ENCODE measurements at regions not wholly inside any gene's neighbourhood (a gene's known extent, or its start where the extent isn't known, plus 50 kb on each side); places are given as distances from the start of the nearest gene placed in this dataset.

DNA sequence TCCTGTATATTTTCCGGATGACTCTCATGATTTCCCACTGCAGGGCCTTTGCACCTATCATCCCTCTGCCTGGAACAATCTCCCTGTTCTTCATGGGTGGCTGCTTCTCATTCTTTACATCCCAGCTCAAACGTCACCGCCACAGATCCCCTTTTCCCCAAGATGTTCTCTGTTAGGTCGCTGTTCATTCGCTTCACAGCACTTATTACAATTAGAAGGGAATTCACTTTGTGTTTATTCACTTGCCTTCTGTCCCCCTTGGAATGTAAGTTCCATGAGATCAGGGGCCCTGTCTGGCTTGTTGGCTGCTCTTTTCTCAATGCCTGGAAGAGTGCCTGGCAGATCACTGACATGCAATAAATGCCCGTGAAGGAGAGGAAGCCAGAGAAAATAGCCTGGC, 106.7 kb downstream of the FOXI3 start:
- no peak for FAIRE-seq
- H2BK15ac ChIP-seq (ENCODE audit: low read length) = no peak overlapping the region
- H3K27me3 ChIP-seq (replicated peaks in 1 of 4; ENCODE audit: control insufficient read depth in 3 of 4, extremely low read depth in 1 of 4, insufficient read depth in 3 of 4, low read length in 3 of 4) = peaks cover 0 to 10% (median 2%) of the 10 kb centered on the region in 4 experiments; a peak in 2 of 7 replicates
- no peak overlapping the region for H3K4me3 ChIP-seq (ENCODE audit: extremely low read depth in 1 of 4, insufficient read depth in 2 of 4, low read depth in 3 of 4, low read length in 4 of 4)
- no peak overlapping the region for H2BK20ac ChIP-seq (ENCODE audit: low read length)
- H2AK5ac ChIP-seq (ENCODE audit: low read depth, low read length) = no peak overlapping the region
- H4K20me1 ChIP-seq (replicated peaks in 1 of 2; ENCODE audit: control insufficient read depth in 1 of 2, insufficient read depth in 2 of 2, low read length in 2 of 2) = no peaks in the 10 kb centered on the region
- H2AFZ ChIP-seq (ENCODE audit: low read length) = no peak overlapping the region
- no peaks in the 10 kb centered on the region for H3K79me1 ChIP-seq (ENCODE audit: low read depth, low read length)
- TF ChIP-seq CBX8 (IDR thresholded peaks at IDR 0.05; ENCODE audit: borderline replicate concordance, low read depth, low read length) = no peak
- no peak for TF ChIP-seq EGR1 (IDR thresholded peaks at IDR 0.05; ENCODE audit: borderline replicate concordance, low read depth, low read length)
- no peak for TF ChIP-seq TEAD4 (IDR thresholded peaks at IDR 0.05; ENCODE audit: low read depth, low read length)
- TF ChIP-seq FOSL1 (IDR thresholded peaks at IDR 0.05; ENCODE audit: insufficient read depth, low read depth, low read length) = no peak
- TF ChIP-seq TBP (IDR thresholded peaks at IDR 0.05; ENCODE audit: low read depth, low read length) = no peak
- no peak for TF ChIP-seq HDAC2 (IDR thresholded peaks at IDR 0.05; ENCODE audit: borderline replicate concordance in 1 of 2, low read depth in 2 of 2, low read length in 2 of 2)
- no peak for TF ChIP-seq SP1 (IDR thresholded peaks at IDR 0.05; ENCODE audit: low read depth, low read length)
- ChIA-PET POLR2A (ENCODE audit: partially characterized antibody) (no interaction called here), CTCF (ENCODE audit: partially characterized antibody) (interaction anchor here (1.3 to 1.5 kb wide), 2 partner anchors 14 to 155 kb away, joined by 5 to 6 read pairs; no protein-coding TSS in a partner anchor)
- no peak for DNase-seq (ENCODE audit: low read depth in 1 of 2, low spot score in 2 of 2)
- no peak overlapping the region for H3K14ac ChIP-seq (ENCODE audit: insufficient read length)
- no peak overlapping the region for H3K27ac ChIP-seq (ENCODE audit: low read depth, low read length)
- no peak overlapping the region for H3K18ac ChIP-seq (ENCODE audit: extremely low read depth, low read length)
- H3K23me2 ChIP-seq (ENCODE audit: low read depth, low read length) = no peaks in the 10 kb centered on the region; the same call in 1 of the 2 replicates
- no peak overlapping the region for H4K8ac ChIP-seq (ENCODE audit: extremely low read depth, insufficient read depth, low read length)
- H3K56ac ChIP-seq (replicated peaks; ENCODE audit: insufficient read length, low read depth, low read length) = no peak overlapping the region
- H3K4me2 ChIP-seq (ENCODE audit: insufficient read depth in 1 of 2, low read depth in 2 of 2, low read length in 2 of 2) = no peak overlapping the region
- WGBS, 2 experiments (ENCODE audit: extremely low coverage in 1 of 2, insufficient coverage in 1 of 2, insufficient read length in 1 of 2, insufficient replicate concordance in 2 of 2, low coverage in 1 of 2, low lambda C conversion rate in 2 of 2, missing lambda C conversion rate in 1 of 2) = 86% methylated on average over 6 of the region's 6 CpGs; no CpG with 5 or more reads in 1 of the 2 experiments
- H4K5ac ChIP-seq (ENCODE audit: insufficient read length, low read depth, low read length) = no peak overlapping the region
- H3K9me3 ChIP-seq (ENCODE audit: insufficient read depth in 2 of 2, low read depth in 1 of 2, low read length in 1 of 2) = peaks cover 0 to 3% of the 10 kb centered on the region in 2 experiments; a peak in 2 of 4 replicates
- H3K23ac ChIP-seq (ENCODE audit: insufficient read length) = no peak overlapping the region
- H2BK120ac ChIP-seq (replicated peaks; ENCODE audit: low read depth, low read length) = no peak overlapping the region
- no peaks in the 10 kb centered on the region for H3K36me3 ChIP-seq (ENCODE audit: control insufficient read depth in 2 of 4, insufficient read depth in 4 of 4, low read length in 3 of 4)
- H3K79me2 ChIP-seq (ENCODE audit: control insufficient read depth in 1 of 2, insufficient read depth in 2 of 2, low read length in 2 of 2) = no peaks in the 10 kb centered on the region
- no peak overlapping the region for H4K91ac ChIP-seq (replicated peaks; ENCODE audit: insufficient read length, low read length)
- H3K4ac ChIP-seq (replicated peaks; ENCODE audit: insufficient read length, low read depth, low read length) = no peak overlapping the region
- peaks cover 0 to 9% (median 7%) of the 10 kb centered on the region in 4 experiments; a peak in 6 of 7 replicates for H3K4me1 ChIP-seq (replicated peaks in 1 of 4; ENCODE audit: control insufficient read depth in 3 of 4, insufficient read depth in 4 of 4, low read length in 3 of 4)
- H2BK12ac ChIP-seq (ENCODE audit: low read depth, low read length) = no peak overlapping the region
- H2BK5ac ChIP-seq (ENCODE audit: low read depth, low read length) = no peak overlapping the region
- H3K9ac ChIP-seq (replicated peaks in 1 of 4; ENCODE audit: extremely low read depth in 1 of 4, low read depth in 3 of 4, low read length in 3 of 4) = no peak overlapping the region

Data from H1 (cell line).